Right lung (tissue), 2 donors: ENCODE measurements at regions not wholly inside any gene's neighbourhood (a gene's known extent, or its start where the extent isn't known, plus 50 kb on each side); places are given as distances from the start of the nearest gene placed in this dataset.

Experiments
- DNase-seq, 2 donors: peaks; one replicate each; pipeline ENCODE4 v3.0.0-alpha.2; 2013

GRCh38 chr2:71277536-71278103 lies 50.7 kb upstream of the PAIP2B start:
- DNase-seq, result peak in 1 of 2 donors; percentile 24

DNA sequence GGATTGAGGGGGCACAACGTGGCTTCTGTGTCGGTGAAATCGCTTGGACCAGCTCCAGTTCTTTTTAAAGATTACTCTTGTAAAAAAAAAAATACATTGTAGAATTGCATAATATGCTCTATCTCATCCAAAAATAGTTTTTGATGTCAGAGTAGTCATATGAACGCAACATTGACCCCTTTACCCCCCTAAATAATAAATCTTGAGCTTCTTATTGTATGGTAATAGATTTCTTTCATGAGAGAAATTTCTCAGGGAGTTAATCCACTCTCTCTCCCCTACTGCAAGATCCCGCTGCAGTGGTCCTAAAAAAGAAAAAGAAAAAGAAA lies 50.2 kb upstream of the PAIP2B start:
- DNase-seq, result no peak

GRCh38 chr2:71276311-71277146 lies 49.6 kb upstream of the PAIP2B start:
- peak; percentile 66 to 70 for DNase-seq
